Neutrophil (primary cell): ENCODE measurements at regions not wholly inside any gene's neighbourhood (a gene's known extent, or its start where the extent isn't known, plus 50 kb on each side); places are given as distances from the start of the nearest gene placed in this dataset.

Experiments used
- H3K27ac ChIP-seq: fragments of 200-600 bp; sonication (generic); 2 replicates; pipeline ENCODE4 v1.5.1; 2016; ENCODE audit warnings: mild to moderate bottlenecking, moderate library complexity
- H3K27me3 ChIP-seq: fragments of 200-600 bp; sonication (generic); 2 replicates; pipeline ENCODE4 v1.6.0; 2016; ENCODE audit warnings: mild to moderate bottlenecking
- H3K36me3 ChIP-seq: fragments of 200-600 bp; sonication (generic); 2 replicates; pipeline ENCODE4 v1.5.1; 2017
- H3K4me1 ChIP-seq, 2 experiments: fragments of 200-600 bp in 1 of 2; sonication (generic) in 1 of 2; 1 replicate in 1 of 2; 2 replicates in 1 of 2; pipeline versions ENCODE4 v1.5.1 to v1.6.1; 2013 to 2016; ENCODE audit warnings: low read depth in 1 of 2, low read length in 1 of 2, mild to moderate bottlenecking in 1 of 2, moderate library complexity in 1 of 2; ENCODE audit not compliant: control insufficient read depth in 1 of 2, insufficient read depth in 1 of 2
- H3K4me3 ChIP-seq, 2 experiments: fragments of 200-600 bp in 1 of 2; sonication (generic) in 1 of 2; 1 replicate in 1 of 2; 2 replicates in 1 of 2; pipeline ENCODE4 v1.5.1; 2013 to 2016; ENCODE audit warnings: low read depth in 1 of 2, low read length in 1 of 2, mild to moderate bottlenecking in 1 of 2, moderate library complexity in 1 of 2
- H3K9me3 ChIP-seq: fragments of 200-600 bp; sonication (generic); 2 replicates; pipeline ENCODE4 v1.5.1; 2016
- CTCF ChIP-seq: fragments of 200-600 bp; sonication (generic); IDR thresholded peaks from 2 replicates; pipeline ENCODE4 v1.5.1; 2016; ENCODE audit warnings: antibody characterized with exemption

- Histone ChIP-seq H3K27ac (no peak overlapping the region), H3K4me3 (no peak overlapping the region), H3K4me1 (no peaks in the 10 kb centered on the region), H3K9me3 (no peaks in the 10 kb centered on the region), H3K36me3 (no peaks in the 10 kb centered on the region), H3K27me3 (no peaks in the 10 kb centered on the region)
- TF ChIP-seq CTCF = no peak
Observed at GRCh38 chr13:90498096-90498495, 849.4 kb upstream of the MIR17HG start.

- Histone ChIP-seq H3K27ac (no peak overlapping the region), H3K4me1 (no peaks in the 10 kb centered on the region), H3K36me3 (no peaks in the 10 kb centered on the region), H3K27me3 (no peaks in the 10 kb centered on the region), H3K4me3 (no peak overlapping the region), H3K9me3 (no peaks in the 10 kb centered on the region)
- TF ChIP-seq CTCF = no peak
Observed at GRCh38 chr13:90498816-90499215, 848.7 kb upstream of the MIR17HG start.

GRCh38 chr13:90500569-90500968 is 846.9 kb upstream of the MIR17HG start:
- H3K27me3 ChIP-seq = no peaks in the 10 kb centered on the region
- H3K27ac ChIP-seq = no peak overlapping the region
- no peak overlapping the region for H3K4me3 ChIP-seq
- no peaks in the 10 kb centered on the region for H3K9me3 ChIP-seq
- H3K4me1 ChIP-seq = no peaks in the 10 kb centered on the region
- H3K36me3 ChIP-seq = no peaks in the 10 kb centered on the region
- no peak for TF ChIP-seq CTCF

GRCh38 chr13:90502153-90502552 is 845.3 kb upstream of the MIR17HG start:
- no peaks in the 10 kb centered on the region for H3K9me3 ChIP-seq
- H3K4me3 ChIP-seq = no peak overlapping the region
- no peaks in the 10 kb centered on the region for H3K4me1 ChIP-seq
- no peaks in the 10 kb centered on the region for H3K36me3 ChIP-seq
- no peak for TF ChIP-seq CTCF
- H3K27ac ChIP-seq = no peak overlapping the region
- H3K27me3 ChIP-seq = no peaks in the 10 kb centered on the region

GRCh38 chr13:90502762-90503161 is 844.7 kb upstream of the MIR17HG start:
- Histone ChIP-seq H3K4me3 (no peak overlapping the region), H3K36me3 (no peaks in the 10 kb centered on the region), H3K27ac (no peak overlapping the region), H3K4me1 (no peaks in the 10 kb centered on the region), H3K9me3 (no peaks in the 10 kb centered on the region), H3K27me3 (no peaks in the 10 kb centered on the region)
- TF ChIP-seq CTCF = no peak

GRCh38 chr13:90510319-90510718 is 837.2 kb upstream of the MIR17HG start:
- TF ChIP-seq CTCF = no peak
- no peak overlapping the region for H3K27ac ChIP-seq
- no peaks in the 10 kb centered on the region for H3K27me3 ChIP-seq
- no peaks in the 10 kb centered on the region for H3K36me3 ChIP-seq
- no peaks in the 10 kb centered on the region for H3K9me3 ChIP-seq
- no peaks in the 10 kb centered on the region for H3K4me1 ChIP-seq
- no peak overlapping the region for H3K4me3 ChIP-seq
